SK-N-SH treated with all-trans-retinoic acid at 6 μM for 48 hours (cell line): ENCODE measurements at regions not wholly inside any gene's neighbourhood (a gene's known extent, or its start where the extent isn't known, plus 50 kb on each side); places are given as distances from the start of the nearest gene placed in this dataset.

Experiments
- BACH2 ChIP-seq: fragments of 250-450 bp; sonication (Bioruptor Pico); IDR thresholded peaks from 2 replicates; pipeline ENCODE4 v1.9.0; 2021; ENCODE audit warnings: mild to moderate bottlenecking, borderline replicate concordance
- CSRNP3 ChIP-seq: fragments of 250-450 bp; sonication (Bioruptor Pico); IDR thresholded peaks from 2 replicates; pipeline ENCODE4 v1.5.1; 2021; ENCODE audit warnings: mild to moderate bottlenecking, moderate library complexity
- SNAI2 ChIP-seq: fragments of 250-450 bp; sonication (Bioruptor Pico); IDR thresholded peaks from 2 replicates; pipeline ENCODE4 v1.5.0; 2020; ENCODE audit warnings: mild to moderate bottlenecking, moderate library complexity
- TOX ChIP-seq: fragments of 250-450 bp; sonication (Bioruptor Pico); IDR thresholded peaks from 2 replicates; pipeline ENCODE4 v1.8.0; 2021; ENCODE audit warnings: mild to moderate bottlenecking, moderate library complexity, borderline replicate concordance
- TF ChIP-seq, protein P1 (sequence below): fragments of 250-450 bp; sonication (Bioruptor Pico); IDR thresholded peaks from 2 replicates; pipeline ENCODE4 v1.5.1; 2020; ENCODE audit warnings: low read depth, mild to moderate bottlenecking, moderate library complexity
- TF ChIP-seq, protein P2 (sequence below): fragments of 250-450 bp; sonication (Bioruptor Pico); IDR thresholded peaks from 2 replicates; pipeline ENCODE4 v1.8.0; 2020; ENCODE audit warnings: mild to moderate bottlenecking, moderate library complexity, borderline replicate concordance

- no peak for TF ChIP-seq TOX (CRISPR knock-in tag)
- TF ChIP-seq CSRNP3 (CRISPR knock-in tag) = no peak
- TF ChIP-seq BACH2 (CRISPR knock-in tag) = no peak
- TF ChIP-seq, protein P1, sequence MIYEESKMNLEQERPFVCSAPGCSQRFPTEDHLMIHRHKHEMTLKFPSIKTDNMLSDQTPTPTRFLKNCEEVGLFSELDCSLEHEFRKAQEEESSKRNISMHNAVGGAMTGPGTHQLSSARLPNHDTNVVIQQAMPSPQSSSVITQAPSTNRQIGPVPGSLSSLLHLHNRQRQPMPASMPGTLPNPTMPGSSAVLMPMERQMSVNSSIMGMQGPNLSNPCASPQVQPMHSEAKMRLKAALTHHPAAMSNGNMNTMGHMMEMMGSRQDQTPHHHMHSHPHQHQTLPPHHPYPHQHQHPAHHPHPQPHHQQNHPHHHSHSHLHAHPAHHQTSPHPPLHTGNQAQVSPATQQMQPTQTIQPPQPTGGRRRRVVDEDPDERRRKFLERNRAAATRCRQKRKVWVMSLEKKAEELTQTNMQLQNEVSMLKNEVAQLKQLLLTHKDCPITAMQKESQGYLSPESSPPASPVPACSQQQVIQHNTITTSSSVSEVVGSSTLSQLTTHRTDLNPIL (CRISPR knock-in tag) = no peak
- TF ChIP-seq, protein P2, sequence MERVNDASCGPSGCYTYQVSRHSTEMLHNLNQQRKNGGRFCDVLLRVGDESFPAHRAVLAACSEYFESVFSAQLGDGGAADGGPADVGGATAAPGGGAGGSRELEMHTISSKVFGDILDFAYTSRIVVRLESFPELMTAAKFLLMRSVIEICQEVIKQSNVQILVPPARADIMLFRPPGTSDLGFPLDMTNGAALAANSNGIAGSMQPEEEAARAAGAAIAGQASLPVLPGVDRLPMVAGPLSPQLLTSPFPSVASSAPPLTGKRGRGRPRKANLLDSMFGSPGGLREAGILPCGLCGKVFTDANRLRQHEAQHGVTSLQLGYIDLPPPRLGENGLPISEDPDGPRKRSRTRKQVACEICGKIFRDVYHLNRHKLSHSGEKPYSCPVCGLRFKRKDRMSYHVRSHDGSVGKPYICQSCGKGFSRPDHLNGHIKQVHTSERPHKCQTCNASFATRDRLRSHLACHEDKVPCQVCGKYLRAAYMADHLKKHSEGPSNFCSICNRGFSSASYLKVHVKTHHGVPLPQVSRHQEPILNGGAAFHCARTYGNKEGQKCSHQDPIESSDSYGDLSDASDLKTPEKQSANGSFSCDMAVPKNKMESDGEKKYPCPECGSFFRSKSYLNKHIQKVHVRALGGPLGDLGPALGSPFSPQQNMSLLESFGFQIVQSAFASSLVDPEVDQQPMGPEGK (CRISPR knock-in tag) = no peak
- no peak for TF ChIP-seq SNAI2
These were observed 602.0 kb downstream of the GLUD2 start for GRCh38 chrX:121649417-121649816.
